ENCODE measurements at regions not wholly inside any gene's neighbourhood (a gene's known extent, or its start where the extent isn't known, plus 50 kb on each side); places are given as distances from the start of the nearest gene placed in this dataset.

DNA sequence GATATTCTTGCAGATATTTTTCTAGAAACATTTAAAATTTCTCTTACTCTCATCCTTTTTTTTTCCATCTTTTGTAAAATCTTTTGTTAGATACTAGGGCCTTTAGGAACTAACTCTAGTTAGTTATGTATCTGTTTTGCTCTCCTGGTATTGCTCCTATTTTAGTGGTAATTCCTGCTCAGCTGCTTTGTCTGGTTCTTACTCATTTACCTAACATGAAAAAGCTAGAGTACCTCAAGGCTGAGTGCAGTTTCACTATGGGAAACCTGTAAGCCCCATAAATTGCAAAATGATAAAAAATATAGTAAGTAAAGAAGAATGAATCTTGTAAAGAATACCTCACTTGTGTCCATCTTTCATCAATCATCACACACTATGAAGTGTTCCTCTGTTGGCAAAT lies 1602.0 kb downstream of the GRIK2 start:
- Histone ChIP-seq H3K27me3 (replicated peaks; ENCODE audit: control insufficient read depth, insufficient read depth, low read length, poor library complexity, severe bottlenecking) (no peaks in the 10 kb centered on the region), H3K36me3 (ENCODE audit: control insufficient read depth, insufficient read depth, low read length) (no peaks in the 10 kb centered on the region), H3K4me1 (ENCODE audit: control insufficient read depth, insufficient read depth, low read length, poor library complexity, severe bottlenecking) (no peaks in the 10 kb centered on the region), H3K4me3 (ENCODE audit: insufficient read depth, low read depth, low read length, poor library complexity, severe bottlenecking) (no peak overlapping the region), H3K27ac (ENCODE audit: insufficient read depth, low read length, poor library complexity, severe bottlenecking) (no peak overlapping the region), H3K9me3 (ENCODE audit: control insufficient read depth, low read length) (no peaks in the 10 kb centered on the region)
- no peak for DNase-seq

DNA sequence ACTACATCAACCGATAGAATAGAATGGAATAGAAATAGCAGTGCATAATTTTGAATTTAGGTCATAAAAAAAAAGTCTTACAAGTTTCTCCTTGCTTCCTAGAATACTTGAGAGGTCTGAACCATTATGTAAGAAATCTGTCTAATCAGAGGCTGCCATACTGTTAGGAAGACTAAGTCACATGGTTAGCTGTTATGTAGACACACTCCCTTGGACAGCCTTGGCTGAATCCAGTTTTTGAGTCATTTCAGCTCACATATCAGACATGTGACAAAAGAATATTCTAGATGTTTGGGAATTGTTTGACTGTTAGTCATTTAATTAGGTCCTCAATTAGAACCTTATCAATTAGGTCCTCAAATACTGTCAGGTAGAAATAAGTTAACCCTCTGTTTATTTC lies 1601.4 kb downstream of the GRIK2 start:
- H3K4me3 ChIP-seq (ENCODE audit: insufficient read depth, low read depth, low read length, poor library complexity, severe bottlenecking) = no peak overlapping the region
- DNase-seq = no peak
- H3K27me3 ChIP-seq (replicated peaks; ENCODE audit: control insufficient read depth, insufficient read depth, low read length, poor library complexity, severe bottlenecking) = no peaks in the 10 kb centered on the region
- no peaks in the 10 kb centered on the region for H3K4me1 ChIP-seq (ENCODE audit: control insufficient read depth, insufficient read depth, low read length, poor library complexity, severe bottlenecking)
- no peaks in the 10 kb centered on the region for H3K9me3 ChIP-seq (ENCODE audit: control insufficient read depth, low read length)
- no peaks in the 10 kb centered on the region for H3K36me3 ChIP-seq (ENCODE audit: control insufficient read depth, insufficient read depth, low read length)
- no peak overlapping the region for H3K27ac ChIP-seq (ENCODE audit: insufficient read depth, low read length, poor library complexity, severe bottlenecking)

DNA sequence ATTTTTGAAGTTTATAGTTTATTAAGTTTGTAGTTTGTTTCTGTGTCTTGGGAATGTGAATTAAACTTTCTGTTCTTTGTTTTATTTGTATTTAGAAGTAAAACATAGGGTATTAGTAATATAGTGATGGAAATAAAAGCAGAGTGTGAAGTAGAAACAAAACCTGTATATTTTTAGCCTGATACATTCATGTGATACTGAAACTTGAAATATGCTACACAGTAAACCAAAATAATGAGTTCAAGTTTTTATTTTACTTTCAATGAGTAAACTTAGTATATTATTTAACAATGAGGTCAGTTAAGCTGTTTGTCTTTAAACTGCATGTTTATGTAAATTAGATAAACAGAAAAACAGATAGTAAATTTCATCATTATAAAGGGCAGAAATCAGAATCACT lies 1592.6 kb downstream of the GRIK2 start:
- no peak for DNase-seq
- Histone ChIP-seq H3K27me3 (replicated peaks; ENCODE audit: control insufficient read depth, insufficient read depth, low read length, poor library complexity, severe bottlenecking) (no peaks in the 10 kb centered on the region), H3K36me3 (ENCODE audit: control insufficient read depth, insufficient read depth, low read length) (no peaks in the 10 kb centered on the region), H3K4me1 (ENCODE audit: control insufficient read depth, insufficient read depth, low read length, poor library complexity, severe bottlenecking) (no peaks in the 10 kb centered on the region), H3K27ac (ENCODE audit: insufficient read depth, low read length, poor library complexity, severe bottlenecking) (no peak overlapping the region), H3K9me3 (ENCODE audit: control insufficient read depth, low read length) (no peaks in the 10 kb centered on the region), H3K4me3 (ENCODE audit: insufficient read depth, low read depth, low read length, poor library complexity, severe bottlenecking) (no peak overlapping the region)

DNA sequence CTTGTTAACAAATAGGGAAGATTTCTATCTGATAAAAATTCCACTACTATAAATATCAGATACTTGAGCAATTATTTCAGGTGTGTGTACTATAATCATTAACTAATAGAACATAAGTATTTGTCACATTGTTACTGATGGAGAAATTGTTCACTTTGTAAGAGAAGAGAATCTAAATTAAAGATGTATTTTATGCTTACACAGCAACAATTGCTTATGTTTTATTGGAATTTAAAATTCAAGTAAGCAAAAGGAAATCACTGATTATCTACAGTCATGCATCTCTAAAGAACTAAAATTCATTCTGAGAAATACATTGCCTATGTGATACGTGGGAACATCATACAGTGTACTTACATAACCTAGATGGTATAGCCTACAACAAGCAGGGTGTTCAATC lies 1590.8 kb downstream of the GRIK2 start:
- no peaks in the 10 kb centered on the region for H3K4me1 ChIP-seq (ENCODE audit: control insufficient read depth, insufficient read depth, low read length, poor library complexity, severe bottlenecking)
- H3K9me3 ChIP-seq (ENCODE audit: control insufficient read depth, low read length) = no peaks in the 10 kb centered on the region
- no peak overlapping the region for H3K27ac ChIP-seq (ENCODE audit: insufficient read depth, low read length, poor library complexity, severe bottlenecking)
- H3K4me3 ChIP-seq (ENCODE audit: insufficient read depth, low read depth, low read length, poor library complexity, severe bottlenecking) = no peak overlapping the region
- H3K27me3 ChIP-seq (replicated peaks; ENCODE audit: control insufficient read depth, insufficient read depth, low read length, poor library complexity, severe bottlenecking) = no peaks in the 10 kb centered on the region
- no peak for DNase-seq
- H3K36me3 ChIP-seq (ENCODE audit: control insufficient read depth, insufficient read depth, low read length) = no peaks in the 10 kb centered on the region

DNA sequence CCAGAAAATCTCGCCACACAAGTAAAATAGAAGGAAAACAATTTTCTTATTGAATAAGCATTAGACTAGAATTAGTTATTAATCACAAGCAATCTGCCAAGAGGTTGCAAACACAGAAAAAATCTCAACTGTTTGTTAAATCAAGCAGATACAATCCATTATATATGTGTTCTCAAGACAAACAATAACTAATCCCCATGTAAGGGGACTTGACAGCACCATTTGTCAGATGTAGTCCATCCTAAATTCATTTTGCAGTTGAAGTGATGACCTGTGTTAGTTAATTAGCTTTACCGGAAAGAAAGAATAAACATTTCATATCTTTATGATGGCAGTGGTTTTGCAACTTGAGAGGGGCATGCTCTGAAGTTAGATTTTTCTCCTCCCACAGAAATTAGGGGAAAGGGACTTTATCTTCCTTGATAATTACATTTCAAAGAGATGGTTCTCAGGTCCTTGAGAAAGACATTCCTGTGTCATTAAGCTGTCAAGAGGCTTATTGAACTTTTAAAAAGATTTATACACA lies 1588.0 kb downstream of the GRIK2 start:
- no peaks in the 10 kb centered on the region for H3K36me3 ChIP-seq (ENCODE audit: control insufficient read depth, insufficient read depth, low read length)

DNA sequence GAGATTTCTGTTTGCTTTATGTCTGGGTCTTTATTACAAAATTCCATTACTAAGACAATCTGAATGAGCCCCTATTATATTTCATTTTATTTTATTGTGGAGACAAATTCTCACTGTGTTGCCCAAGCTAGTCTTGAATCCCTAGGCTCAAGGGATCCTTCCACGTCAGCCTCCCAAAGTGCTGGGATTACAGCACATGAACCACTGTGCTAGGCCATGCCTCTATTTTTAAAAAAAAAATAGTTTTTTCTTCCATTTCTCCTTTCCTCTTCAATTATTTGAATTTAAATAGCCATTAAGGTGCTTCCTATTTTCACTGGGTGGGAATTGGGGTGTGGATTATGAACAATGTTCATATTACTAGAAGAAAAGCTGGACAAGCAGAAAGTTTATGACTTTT lies 1587.4 kb downstream of the GRIK2 start:
- Histone ChIP-seq H3K9me3 (ENCODE audit: control insufficient read depth, low read length) (no peaks in the 10 kb centered on the region), H3K36me3 (ENCODE audit: control insufficient read depth, insufficient read depth, low read length) (no peaks in the 10 kb centered on the region), H3K4me1 (ENCODE audit: control insufficient read depth, insufficient read depth, low read length, poor library complexity, severe bottlenecking) (no peaks in the 10 kb centered on the region), H3K27me3 (replicated peaks; ENCODE audit: control insufficient read depth, insufficient read depth, low read length, poor library complexity, severe bottlenecking) (no peaks in the 10 kb centered on the region), H3K4me3 (ENCODE audit: insufficient read depth, low read depth, low read length, poor library complexity, severe bottlenecking) (no peak overlapping the region), H3K27ac (ENCODE audit: insufficient read depth, low read length, poor library complexity, severe bottlenecking) (no peak overlapping the region)
- DNase-seq = no peak

More for the DNA sequence above, 1588.0 kb downstream of the GRIK2 start:
- H3K27me3 ChIP-seq (replicated peaks; ENCODE audit: control insufficient read depth, insufficient read depth, low read length, poor library complexity, severe bottlenecking) = no peaks in the 10 kb centered on the region
- no peak for DNase-seq
- no peaks in the 10 kb centered on the region for H3K4me1 ChIP-seq (ENCODE audit: control insufficient read depth, insufficient read depth, low read length, poor library complexity, severe bottlenecking)
- no peak overlapping the region for H3K4me3 ChIP-seq (ENCODE audit: insufficient read depth, low read depth, low read length, poor library complexity, severe bottlenecking)
- no peak overlapping the region for H3K27ac ChIP-seq (ENCODE audit: insufficient read depth, low read length, poor library complexity, severe bottlenecking)
- H3K9me3 ChIP-seq (ENCODE audit: control insufficient read depth, low read length) = no peaks in the 10 kb centered on the region

DNA sequence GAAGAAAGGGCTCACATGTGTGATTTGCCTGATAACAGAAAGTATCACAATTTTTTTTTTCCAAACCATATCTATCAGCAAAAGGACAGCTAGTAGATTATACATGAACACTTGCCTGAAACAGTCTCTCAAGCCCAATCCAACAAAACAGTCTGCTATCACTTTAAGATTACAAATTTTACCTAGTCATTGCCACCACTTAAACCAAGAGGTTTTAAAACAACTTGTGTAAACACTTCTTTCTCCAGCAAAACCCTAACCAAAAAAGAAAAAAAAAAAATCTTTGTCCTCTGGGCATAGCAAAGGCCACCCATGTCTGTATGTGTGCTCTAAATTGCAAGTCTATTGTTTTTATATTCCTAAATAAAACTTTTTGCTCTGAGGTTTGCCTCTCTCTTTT lies 1568.4 kb downstream of the GRIK2 start:
- DNase-seq = no peak
- H3K9me3 ChIP-seq (ENCODE audit: control insufficient read depth, low read length) = no peaks in the 10 kb centered on the region
- no peak overlapping the region for H3K4me3 ChIP-seq (ENCODE audit: insufficient read depth, low read depth, low read length, poor library complexity, severe bottlenecking)
- no peak overlapping the region for H3K27ac ChIP-seq (ENCODE audit: insufficient read depth, low read length, poor library complexity, severe bottlenecking)
- H3K4me1 ChIP-seq (ENCODE audit: control insufficient read depth, insufficient read depth, low read length, poor library complexity, severe bottlenecking) = no peaks in the 10 kb centered on the region
- H3K27me3 ChIP-seq (replicated peaks; ENCODE audit: control insufficient read depth, insufficient read depth, low read length, poor library complexity, severe bottlenecking) = no peaks in the 10 kb centered on the region
- H3K36me3 ChIP-seq (ENCODE audit: control insufficient read depth, insufficient read depth, low read length) = no peaks in the 10 kb centered on the region

DNA sequence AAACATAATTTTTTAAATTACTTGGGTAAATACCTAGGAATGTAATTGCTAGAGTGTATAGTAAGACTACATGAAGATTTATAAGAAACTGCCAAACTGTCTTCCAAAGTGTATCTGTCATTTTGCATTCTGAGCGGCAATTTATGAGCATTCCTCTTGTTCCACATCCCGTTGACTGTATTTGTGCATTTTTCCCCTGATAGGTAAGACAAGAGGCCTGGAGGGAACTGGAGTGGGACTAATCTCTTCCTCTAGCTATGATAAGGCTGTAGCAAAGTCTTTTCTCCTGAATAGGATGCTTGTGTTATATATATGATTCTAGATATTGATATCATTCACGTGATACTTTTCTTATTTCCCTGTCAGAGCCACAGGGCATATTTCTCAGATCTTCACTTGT lies 1557.5 kb downstream of the GRIK2 start:
- H3K27me3 ChIP-seq (replicated peaks; ENCODE audit: control insufficient read depth, insufficient read depth, low read length, poor library complexity, severe bottlenecking) = no peaks in the 10 kb centered on the region
- no peaks in the 10 kb centered on the region for H3K36me3 ChIP-seq (ENCODE audit: control insufficient read depth, insufficient read depth, low read length)
- DNase-seq = no peak
- H3K4me3 ChIP-seq (ENCODE audit: insufficient read depth, low read depth, low read length, poor library complexity, severe bottlenecking) = no peak overlapping the region
- H3K9me3 ChIP-seq (ENCODE audit: control insufficient read depth, low read length) = no peaks in the 10 kb centered on the region
- H3K4me1 ChIP-seq (ENCODE audit: control insufficient read depth, insufficient read depth, low read length, poor library complexity, severe bottlenecking) = no peaks in the 10 kb centered on the region
- no peak overlapping the region for H3K27ac ChIP-seq (ENCODE audit: insufficient read depth, low read length, poor library complexity, severe bottlenecking)

DNA sequence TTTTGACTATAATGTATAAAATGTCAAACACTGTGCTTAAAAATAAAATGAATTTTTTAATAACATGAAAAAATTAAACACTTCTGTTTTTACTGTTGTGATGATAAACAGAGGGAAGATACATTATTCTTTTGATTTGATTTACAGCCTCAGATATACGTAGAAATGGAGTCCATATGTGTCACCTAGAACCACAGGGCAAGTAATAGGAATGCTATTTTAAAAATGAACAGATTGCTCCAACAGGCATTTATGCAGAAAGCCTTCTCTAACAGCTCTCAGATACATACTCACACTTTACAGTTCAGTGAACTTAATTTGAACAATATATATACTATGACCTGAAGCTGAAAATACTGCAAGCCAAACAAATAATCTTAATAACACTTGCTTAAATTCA lies 1551.0 kb downstream of the GRIK2 start:
- Histone ChIP-seq H3K9me3 (ENCODE audit: control insufficient read depth, low read length) (no peaks in the 10 kb centered on the region), H3K27ac (ENCODE audit: insufficient read depth, low read length, poor library complexity, severe bottlenecking) (no peak overlapping the region), H3K27me3 (replicated peaks; ENCODE audit: control insufficient read depth, insufficient read depth, low read length, poor library complexity, severe bottlenecking) (no peaks in the 10 kb centered on the region), H3K4me3 (ENCODE audit: insufficient read depth, low read depth, low read length, poor library complexity, severe bottlenecking) (no peak overlapping the region), H3K36me3 (ENCODE audit: control insufficient read depth, insufficient read depth, low read length) (no peaks in the 10 kb centered on the region), H3K4me1 (ENCODE audit: control insufficient read depth, insufficient read depth, low read length, poor library complexity, severe bottlenecking) (no peaks in the 10 kb centered on the region)
- no peak for DNase-seq

DNA sequence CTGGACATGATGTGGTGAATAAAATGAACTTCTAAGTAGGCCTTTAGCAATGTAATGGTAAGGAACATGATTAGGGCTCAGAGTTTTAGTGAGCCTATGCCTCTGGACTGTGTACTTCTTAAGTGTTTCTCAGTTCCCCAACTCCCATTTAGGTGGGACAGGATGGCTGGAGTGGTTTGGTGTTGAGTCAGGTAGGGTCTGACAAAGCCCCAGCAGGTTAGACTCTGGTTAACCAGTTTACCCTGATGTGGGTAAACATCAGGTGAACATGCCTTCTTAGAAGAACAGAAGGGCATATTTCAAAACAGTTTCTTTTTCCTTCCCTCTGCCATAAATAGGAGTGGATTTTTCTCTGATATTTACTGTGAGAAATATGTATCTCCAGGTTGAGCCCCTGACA lies 1548.7 kb downstream of the GRIK2 start:
- Histone ChIP-seq H3K4me1 (ENCODE audit: control insufficient read depth, insufficient read depth, low read length, poor library complexity, severe bottlenecking) (no peaks in the 10 kb centered on the region), H3K36me3 (ENCODE audit: control insufficient read depth, insufficient read depth, low read length) (no peaks in the 10 kb centered on the region), H3K27ac (ENCODE audit: insufficient read depth, low read length, poor library complexity, severe bottlenecking) (no peak overlapping the region), H3K4me3 (ENCODE audit: insufficient read depth, low read depth, low read length, poor library complexity, severe bottlenecking) (no peak overlapping the region), H3K27me3 (replicated peaks; ENCODE audit: control insufficient read depth, insufficient read depth, low read length, poor library complexity, severe bottlenecking) (no peaks in the 10 kb centered on the region), H3K9me3 (ENCODE audit: control insufficient read depth, low read length) (no peaks in the 10 kb centered on the region)
- no peak for DNase-seq

DNA sequence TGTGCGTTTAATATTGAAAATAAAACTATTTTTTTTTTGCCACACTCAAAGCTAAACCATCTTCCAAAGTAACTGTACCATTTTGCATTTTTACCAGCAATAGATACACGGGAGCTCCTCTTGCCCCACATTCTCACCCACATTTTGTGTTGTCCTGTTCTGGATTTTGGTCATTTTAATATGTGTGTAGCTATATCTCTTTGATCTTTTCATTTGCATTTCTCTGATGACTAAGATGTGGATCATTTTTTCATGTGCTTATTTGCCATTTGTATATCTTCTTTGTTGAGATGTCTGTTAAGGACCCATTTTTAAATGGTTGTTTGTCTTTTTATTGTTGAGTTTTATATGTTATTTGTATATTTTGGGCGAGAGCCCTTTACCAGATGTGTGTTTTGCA lies 1543.5 kb downstream of the GRIK2 start:
- Histone ChIP-seq H3K36me3 (ENCODE audit: control insufficient read depth, insufficient read depth, low read length) (no peaks in the 10 kb centered on the region), H3K27ac (ENCODE audit: insufficient read depth, low read length, poor library complexity, severe bottlenecking) (no peak overlapping the region), H3K27me3 (replicated peaks; ENCODE audit: control insufficient read depth, insufficient read depth, low read length, poor library complexity, severe bottlenecking) (no peaks in the 10 kb centered on the region), H3K4me3 (ENCODE audit: insufficient read depth, low read depth, low read length, poor library complexity, severe bottlenecking) (no peak overlapping the region), H3K9me3 (ENCODE audit: control insufficient read depth, low read length) (no peaks in the 10 kb centered on the region), H3K4me1 (ENCODE audit: control insufficient read depth, insufficient read depth, low read length, poor library complexity, severe bottlenecking) (no peaks in the 10 kb centered on the region)
- DNase-seq = no peak

Measured in effector memory CD4-positive, alpha-beta T cell (primary cell).